ENCODE measurements at regions not wholly inside any gene's neighbourhood (a gene's known extent, or its start where the extent isn't known, plus 50 kb on each side); places are given as distances from the start of the nearest gene placed in this dataset.

- DNase-seq (ENCODE audit: extremely low read depth in 1 of 2, low read depth in 1 of 2): peak in 1 of 2 donors; percentile 3
These were observed 305.9 kb upstream of the MGMT start for GRCh38 chr10:129161150-129161549.

DNA sequence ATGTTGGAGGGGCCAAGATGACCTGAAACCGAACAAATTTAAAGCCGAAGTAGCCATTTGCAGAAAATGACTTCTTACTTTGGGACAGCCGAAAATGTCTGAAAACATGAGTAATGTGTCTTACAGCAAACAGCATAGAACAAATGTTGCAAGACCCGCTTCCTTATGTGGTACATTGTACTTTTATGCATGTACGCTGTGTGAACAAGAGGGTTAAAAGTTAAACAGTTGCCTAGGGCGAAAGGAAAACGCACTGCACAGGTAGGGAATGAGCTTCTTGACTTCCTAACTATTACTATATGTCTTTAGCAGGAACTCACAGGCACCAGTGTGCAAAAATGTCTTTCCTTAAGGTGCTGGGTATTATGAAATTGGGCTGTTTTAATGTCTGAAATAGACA is 303.5 kb upstream of the MGMT start:
- no peak for DNase-seq (ENCODE audit: extremely low read depth in 1 of 2, low read depth in 1 of 2)

DNA sequence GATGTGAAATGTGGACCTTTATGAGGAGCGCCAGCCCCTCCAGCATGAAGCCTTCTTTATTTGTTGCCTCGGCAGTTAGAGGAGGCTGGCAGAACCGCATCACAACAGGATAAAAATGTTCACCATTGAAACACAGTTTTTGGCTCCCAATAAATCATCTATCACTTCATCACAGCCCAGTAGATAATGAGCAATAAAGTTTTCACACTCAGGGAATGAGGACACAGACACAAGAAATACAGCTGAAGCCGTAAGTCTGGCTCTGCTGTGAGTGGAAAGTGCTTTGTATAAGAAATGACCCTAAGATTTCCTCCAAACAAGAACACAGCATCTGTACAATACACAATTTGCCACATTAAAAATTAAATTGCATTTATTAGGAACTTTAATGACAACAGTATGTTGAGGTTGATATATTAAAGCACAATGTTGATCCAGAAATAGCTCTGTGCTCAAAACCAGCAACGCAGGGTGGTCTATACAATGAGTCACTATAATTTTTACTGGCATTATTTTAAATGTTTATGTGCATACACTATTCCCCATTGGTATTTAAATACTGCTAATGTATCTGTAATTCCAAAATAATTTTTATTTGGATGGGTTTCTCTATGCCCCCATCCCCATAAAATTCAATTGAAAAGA is 301.8 kb upstream of the MGMT start:
- DNase-seq (ENCODE audit: extremely low read depth in 1 of 2, low read depth in 1 of 2): no peak

GRCh38 chr10:129165770-129166169 is 301.3 kb upstream of the MGMT start:
- DNase-seq (ENCODE audit: extremely low read depth in 1 of 2, low read depth in 1 of 2): no peak

DNA sequence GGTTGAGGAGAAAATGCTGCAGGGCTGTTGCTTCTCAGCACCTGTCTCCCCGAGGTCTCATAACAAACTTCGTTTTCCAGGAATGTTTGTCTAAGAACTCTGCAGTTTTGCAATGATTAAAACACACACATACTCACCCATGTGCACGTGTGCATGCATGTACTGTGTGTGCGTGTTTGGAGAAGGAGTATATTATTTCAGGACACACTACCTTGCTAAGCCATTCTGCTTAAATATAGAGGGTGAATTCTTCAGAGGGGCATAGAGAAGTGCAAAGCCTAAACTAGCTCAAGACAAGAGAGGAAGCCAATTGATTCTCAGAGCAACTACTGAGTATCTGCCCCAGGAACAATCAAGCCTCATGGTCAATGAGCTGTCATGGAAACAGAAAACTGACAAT is 298.4 kb upstream of the MGMT start:
- DNase-seq (ENCODE audit: extremely low read depth in 1 of 2, low read depth in 1 of 2): no peak

GRCh38 chr10:129169115-129169514 is 297.9 kb upstream of the MGMT start:
- DNase-seq (ENCODE audit: extremely low read depth in 1 of 2, low read depth in 1 of 2): no peak

DNA sequence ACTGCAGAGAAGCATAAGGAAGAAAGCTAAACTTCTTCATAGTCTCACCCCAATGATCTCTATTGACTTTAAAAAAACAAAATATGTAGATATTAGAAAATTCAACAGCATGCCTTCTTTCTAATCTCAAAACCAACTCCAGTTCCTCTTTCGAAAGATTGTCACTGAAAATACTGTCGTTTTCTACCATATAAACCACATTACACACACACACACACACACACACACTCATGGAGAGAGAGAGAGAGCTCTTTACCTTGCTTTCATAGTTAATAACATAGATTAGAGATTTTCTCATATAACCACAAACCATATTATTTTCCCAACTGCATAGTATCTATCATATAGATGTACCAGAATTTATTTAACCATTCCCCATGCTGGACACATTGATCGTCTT is 296.2 kb upstream of the MGMT start:
- DNase-seq (ENCODE audit: extremely low read depth in 1 of 2, low read depth in 1 of 2): no peak

DNA sequence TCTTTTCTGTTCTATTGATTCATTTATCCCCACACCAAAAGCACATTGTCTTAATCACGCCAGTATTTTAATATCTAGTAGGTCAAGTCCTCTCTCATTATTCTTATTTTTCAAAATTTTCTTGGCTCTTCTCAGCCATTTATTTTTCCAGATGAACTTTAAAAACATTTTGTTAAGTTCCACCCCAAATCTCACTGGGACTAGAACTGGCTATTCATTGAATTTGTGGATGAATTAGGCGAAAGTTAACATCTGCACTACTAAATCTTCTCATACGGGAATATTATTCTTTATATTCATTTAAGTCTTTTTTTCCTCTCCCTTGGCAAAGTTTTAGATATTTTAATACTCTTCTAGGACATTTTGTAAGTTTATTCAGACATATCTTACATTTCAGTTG is 295.2 kb upstream of the MGMT start:
- DNase-seq (ENCODE audit: extremely low read depth in 1 of 2, low read depth in 1 of 2): no peak

DNA sequence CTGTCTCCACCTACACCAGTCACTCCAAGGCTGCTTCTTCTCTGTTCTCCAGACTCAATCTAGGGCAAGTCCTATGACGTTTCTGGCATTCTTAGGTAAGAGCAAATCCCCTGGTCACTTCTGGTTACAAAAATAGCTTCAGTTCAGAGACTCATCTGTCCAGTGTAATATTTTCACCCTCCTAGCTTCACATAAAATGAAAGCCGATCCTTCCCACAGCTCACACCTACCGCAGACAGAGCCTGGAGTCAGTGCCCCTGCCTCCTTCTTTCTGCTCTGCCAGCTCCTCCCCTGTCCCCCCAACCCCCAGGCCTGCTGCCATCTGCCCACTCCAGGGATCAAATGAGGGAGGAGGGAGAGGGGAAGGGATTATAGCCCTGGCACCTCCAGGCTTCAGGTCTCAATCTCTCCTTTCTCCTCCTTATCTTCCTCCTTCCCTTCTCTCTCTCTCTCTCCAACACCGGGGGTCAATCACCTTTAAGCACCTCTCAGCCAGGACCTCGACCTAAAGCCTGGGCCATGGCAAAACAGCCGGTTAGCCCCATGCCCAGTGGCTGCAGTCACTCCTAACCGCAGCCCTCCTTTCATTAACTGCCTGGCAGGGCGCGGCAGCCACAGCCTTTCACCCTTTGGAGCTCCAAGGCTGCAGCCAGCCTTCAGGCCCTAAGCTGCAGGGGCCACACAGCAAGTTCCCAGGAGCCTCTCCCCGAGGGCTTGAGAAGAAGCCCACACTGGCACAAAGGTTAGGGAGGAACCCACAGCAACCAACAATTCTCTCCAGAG is 292.6 kb upstream of the MGMT start:
- no peak for DNase-seq (ENCODE audit: extremely low read depth in 1 of 2, low read depth in 1 of 2)

GRCh38 chr10:129179245-129179971 is 287.6 kb upstream of the MGMT start:
- no peak for DNase-seq (ENCODE audit: extremely low read depth in 1 of 2, low read depth in 1 of 2)

DNA sequence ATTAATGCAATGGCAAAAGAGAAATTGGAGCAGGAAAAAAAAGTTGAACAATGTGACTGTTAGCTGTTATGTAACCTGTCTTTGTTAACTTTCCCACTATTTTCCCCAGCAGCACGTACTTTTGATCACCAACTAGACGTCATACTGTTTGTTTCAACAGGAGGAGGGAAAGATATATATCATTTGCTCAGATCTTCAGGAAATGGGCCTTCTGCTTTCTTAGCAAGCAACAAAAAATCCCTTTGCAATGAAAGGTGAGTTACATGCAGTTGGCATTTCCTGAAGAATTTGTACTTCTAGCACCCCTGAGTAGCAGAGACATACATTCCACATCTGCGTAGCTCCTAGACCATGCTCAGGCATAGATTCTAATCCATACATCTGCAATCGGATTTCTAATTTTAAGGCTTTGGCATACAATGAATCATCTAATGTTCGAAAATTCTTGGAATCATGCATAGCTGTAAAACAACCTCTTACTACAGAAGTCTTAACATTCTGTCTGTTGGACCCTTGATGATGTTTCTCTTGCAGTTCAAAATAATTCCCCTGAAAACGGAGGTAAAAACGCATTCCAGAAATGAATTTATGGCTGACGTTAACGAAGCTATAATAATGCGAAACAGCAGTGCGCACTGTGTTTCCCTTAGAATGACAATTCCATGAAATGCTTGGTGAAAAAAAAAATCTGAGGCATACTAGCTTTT is 286.9 kb upstream of the MGMT start:
- DNase-seq (ENCODE audit: extremely low read depth in 1 of 2, low read depth in 1 of 2): no peak

DNA sequence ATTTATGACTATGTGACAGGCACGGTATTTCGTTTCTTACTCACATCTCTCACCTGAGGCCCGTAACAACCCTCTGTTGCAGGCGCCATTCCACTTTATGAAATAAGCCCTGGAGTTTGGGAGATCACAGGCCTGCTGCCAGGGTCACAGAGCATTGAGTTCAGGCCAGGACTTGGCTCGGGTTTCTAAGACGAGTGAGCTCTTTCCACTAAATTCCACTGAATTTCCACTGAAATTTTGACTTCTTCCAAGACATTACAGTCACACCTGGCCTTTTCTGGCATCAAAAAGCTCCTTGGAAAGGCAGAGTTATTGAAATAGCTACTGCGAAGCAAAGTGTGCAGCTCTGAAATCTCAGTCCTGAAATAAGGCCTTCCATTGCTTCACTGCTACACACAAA is 282.8 kb upstream of the MGMT start:
- DNase-seq (ENCODE audit: extremely low read depth in 1 of 2, low read depth in 1 of 2): no peak

DNA sequence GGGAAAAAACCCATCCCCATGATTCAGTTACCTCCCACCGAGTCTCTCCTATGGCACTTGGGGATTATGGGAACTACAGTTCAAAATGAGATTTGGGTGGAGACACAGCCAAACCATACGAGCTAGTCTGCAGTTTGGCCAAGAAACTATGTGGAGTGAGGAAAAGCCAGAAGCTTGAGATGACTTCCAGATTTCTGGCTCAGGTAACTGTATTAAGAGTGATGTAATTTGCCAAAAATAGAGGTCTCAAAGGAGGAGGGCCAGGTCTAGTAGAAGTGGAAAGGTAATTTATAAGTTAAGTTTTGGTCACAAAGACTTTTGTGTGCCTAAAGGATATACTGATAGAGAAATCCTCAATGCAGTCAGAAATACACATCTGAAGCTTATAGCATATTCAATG is 279.7 kb upstream of the MGMT start:
- DNase-seq (ENCODE audit: extremely low read depth in 1 of 2, low read depth in 1 of 2): no peak

DNA sequence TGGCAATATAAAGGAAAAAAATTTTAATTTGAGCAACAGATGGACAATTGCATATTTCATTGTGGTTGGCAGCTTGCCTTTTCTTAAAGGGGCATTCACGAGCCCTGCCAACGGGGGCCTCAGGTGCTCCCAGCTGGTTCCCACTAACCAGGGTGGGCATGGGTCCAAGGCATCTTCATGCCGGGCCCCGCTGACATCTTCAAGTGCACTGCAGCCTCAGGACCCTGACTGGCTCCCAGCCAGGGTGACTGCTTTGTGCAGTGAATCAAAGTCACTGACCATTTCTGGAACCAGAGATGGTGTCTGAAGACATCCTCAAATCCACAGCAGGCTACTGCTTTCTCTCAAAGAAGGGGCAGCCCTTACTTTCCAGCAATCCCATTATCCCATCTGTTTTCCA is 275.2 kb upstream of the MGMT start:
- no peak for DNase-seq (ENCODE audit: extremely low read depth in 1 of 2, low read depth in 1 of 2)

DNA sequence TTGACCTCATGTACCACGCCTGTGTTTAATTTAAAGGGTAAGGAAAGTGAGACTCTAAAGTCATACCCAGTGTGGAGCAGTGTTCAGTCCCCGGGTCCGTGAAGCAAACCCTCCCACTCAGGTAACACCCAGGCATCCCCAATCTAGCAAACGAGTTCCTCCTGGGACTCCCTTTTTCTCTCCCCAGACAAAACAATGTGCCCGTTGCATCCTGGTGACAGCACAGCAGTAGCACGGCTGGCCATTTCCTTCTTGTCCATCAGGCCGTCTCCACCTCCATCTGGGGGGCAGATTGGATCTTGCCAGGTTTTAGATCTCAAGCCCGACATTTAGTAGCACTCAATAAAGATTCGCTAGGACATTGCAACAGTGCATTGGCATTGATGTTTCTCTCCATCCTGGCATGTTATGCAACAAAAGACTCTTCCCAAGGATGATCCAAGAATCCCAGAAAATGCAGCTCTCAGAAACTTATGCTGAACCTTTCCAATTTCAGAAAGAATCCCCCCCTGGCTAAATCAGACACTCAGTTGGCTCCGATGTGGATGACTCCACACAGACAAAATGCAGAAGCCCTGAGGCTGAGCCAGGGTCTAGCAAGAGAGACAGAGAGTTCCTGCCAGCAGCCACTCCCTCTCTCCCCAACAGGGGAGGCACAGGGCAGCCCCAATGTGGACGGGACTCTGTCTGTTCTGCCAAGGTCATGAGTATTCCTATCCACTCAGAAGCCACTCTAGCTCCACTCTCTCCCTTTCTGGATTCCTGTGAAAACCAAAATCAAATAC is 274.5 kb upstream of the MGMT start:
- DNase-seq (ENCODE audit: extremely low read depth in 1 of 2, low read depth in 1 of 2): no peak

DNA sequence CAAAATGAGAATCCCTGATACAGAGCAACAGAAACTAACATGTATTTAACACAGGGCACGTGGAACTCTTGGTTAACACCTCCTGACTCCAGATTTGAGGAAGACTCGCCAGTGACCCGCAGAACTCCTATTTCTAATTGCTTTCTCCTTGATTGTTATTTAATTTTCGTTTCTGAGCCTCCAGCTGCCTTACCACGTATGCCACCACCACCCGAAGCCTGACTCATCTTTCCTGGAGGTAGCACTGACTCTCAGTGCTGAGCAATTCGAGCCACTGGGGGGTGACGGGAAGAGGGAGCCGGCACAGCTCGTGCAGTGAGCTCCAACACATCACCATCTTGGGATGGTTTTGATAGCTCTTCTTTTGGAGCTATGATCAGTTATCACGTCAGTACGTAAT is 273.9 kb upstream of the MGMT start:
- peak; percentile 7 to 28 for DNase-seq (ENCODE audit: extremely low read depth in 1 of 2, low read depth in 1 of 2)

DNA sequence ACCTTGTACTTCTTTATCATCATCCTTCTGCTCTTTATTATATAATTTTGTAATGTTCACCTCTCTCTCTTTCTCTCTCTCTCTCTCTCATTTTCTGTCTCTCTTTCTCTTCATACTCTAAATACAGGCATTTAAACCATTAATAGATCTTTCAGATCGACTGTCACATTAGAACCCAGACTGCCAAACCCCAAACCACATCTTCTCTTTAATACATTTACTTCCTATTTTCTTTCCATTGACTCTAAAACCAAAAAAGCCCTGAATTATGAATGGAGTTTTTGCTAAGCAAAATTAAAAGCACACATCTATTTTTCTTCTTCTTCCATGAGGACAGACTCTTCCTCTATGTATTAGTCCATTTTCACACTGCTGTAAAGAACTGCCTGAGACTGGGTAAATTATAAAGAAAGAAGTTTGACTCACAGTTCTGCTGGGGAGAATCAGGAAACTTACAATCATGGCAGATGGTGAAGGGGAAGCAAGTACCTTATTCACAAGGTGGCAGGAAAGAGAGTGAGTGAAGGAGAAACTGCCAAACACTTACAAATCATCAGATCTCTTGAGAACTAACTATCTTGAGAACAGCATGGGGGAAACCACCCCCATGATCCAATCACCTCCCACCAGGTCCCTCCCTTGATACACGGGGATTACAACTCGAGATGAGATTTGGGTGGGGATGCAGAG is 272.7 kb upstream of the MGMT start:
- no peak for DNase-seq (ENCODE audit: extremely low read depth in 1 of 2, low read depth in 1 of 2)

GRCh38 chr10:129199826-129200225 is 267.2 kb upstream of the MGMT start:
- DNase-seq (ENCODE audit: extremely low read depth in 1 of 2, low read depth in 1 of 2): no peak

- no peak for DNase-seq (ENCODE audit: extremely low read depth in 1 of 2, low read depth in 1 of 2)
These were observed 263.2 kb upstream of the MGMT start for GRCh38 chr10:129203819-129204218.

- DNase-seq (ENCODE audit: extremely low read depth in 1 of 2, low read depth in 1 of 2): no peak
These were observed 259.7 kb upstream of the MGMT start for GRCh38 chr10:129207297-129207696.

All from stimulated activated CD8-positive, alpha-beta memory T cell treated with anti-CD3 and anti-CD28 coated beads, Interleukin-7, amount 100 ng/mL, for 48 hours (primary cell).